ENCODE measurements at regions not wholly inside any gene's neighbourhood (a gene's known extent, or its start where the extent isn't known, plus 50 kb on each side); places are given as distances from the start of the nearest gene placed in this dataset.

DNA sequence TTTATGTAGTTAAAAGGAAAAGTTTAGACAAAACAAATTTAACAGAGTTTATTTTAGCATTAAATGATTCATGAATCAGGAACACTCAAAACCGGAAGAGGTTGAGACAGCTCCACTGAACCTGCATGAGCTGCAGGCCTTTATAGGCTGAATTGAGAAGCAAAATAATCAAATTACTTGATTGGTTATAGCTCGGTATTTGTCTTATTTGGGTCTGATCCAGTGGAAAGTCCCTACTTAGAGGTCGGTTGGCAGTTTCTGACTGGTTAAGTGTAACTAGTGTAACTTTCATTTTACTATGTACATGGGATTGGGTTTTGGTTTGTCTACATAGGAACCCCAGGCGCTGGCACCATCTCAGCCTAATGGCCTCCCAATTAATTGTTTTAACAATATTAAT is 74.1 kb upstream of the PIK3R1 start:
- TF ChIP-seq, protein P1, sequence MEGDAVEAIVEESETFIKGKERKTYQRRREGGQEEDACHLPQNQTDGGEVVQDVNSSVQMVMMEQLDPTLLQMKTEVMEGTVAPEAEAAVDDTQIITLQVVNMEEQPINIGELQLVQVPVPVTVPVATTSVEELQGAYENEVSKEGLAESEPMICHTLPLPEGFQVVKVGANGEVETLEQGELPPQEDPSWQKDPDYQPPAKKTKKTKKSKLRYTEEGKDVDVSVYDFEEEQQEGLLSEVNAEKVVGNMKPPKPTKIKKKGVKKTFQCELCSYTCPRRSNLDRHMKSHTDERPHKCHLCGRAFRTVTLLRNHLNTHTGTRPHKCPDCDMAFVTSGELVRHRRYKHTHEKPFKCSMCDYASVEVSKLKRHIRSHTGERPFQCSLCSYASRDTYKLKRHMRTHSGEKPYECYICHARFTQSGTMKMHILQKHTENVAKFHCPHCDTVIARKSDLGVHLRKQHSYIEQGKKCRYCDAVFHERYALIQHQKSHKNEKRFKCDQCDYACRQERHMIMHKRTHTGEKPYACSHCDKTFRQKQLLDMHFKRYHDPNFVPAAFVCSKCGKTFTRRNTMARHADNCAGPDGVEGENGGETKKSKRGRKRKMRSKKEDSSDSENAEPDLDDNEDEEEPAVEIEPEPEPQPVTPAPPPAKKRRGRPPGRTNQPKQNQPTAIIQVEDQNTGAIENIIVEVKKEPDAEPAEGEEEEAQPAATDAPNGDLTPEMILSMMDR (IDR thresholded peaks at IDR 0.05) = no peak
- TF ChIP-seq POLR2AphosphoS5 (IDR thresholded peaks at IDR 0.05; ENCODE audit: low read depth, low read length) (no peak), RXRA (IDR thresholded peaks at IDR 0.05; ENCODE audit: borderline replicate concordance, low read depth) (no peak), RFX5 (IDR thresholded peaks at IDR 0.05; ENCODE audit: low read length) (no peak), GABPA (IDR thresholded peaks at IDR 0.05; ENCODE audit: low read depth) (no peak), SIN3A (IDR thresholded peaks at IDR 0.05; ENCODE audit: borderline replicate concordance, low read depth, low read length) (no peak), MXI1 (IDR thresholded peaks at IDR 0.05; ENCODE audit: low read depth, low read length) (no peak), EZH2phosphoT487 (IDR thresholded peaks at IDR 0.05; ENCODE audit: borderline replicate concordance, low read depth) (no peak)
- TF ChIP-seq, protein P2, sequence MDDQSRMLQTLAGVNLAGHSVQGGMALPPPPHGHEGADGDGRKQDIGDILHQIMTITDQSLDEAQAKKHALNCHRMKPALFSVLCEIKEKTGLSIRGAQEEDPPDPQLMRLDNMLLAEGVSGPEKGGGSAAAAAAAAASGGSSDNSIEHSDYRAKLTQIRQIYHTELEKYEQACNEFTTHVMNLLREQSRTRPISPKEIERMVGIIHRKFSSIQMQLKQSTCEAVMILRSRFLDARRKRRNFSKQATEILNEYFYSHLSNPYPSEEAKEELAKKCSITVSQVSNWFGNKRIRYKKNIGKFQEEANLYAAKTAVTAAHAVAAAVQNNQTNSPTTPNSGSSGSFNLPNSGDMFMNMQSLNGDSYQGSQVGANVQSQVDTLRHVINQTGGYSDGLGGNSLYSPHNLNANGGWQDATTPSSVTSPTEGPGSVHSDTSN (IDR thresholded peaks at IDR 0.05) = no peak
- TF ChIP-seq, protein P3, sequence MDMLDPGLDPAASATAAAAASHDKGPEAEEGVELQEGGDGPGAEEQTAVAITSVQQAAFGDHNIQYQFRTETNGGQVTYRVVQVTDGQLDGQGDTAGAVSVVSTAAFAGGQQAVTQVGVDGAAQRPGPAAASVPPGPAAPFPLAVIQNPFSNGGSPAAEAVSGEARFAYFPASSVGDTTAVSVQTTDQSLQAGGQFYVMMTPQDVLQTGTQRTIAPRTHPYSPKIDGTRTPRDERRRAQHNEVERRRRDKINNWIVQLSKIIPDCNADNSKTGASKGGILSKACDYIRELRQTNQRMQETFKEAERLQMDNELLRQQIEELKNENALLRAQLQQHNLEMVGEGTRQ (IDR thresholded peaks at IDR 0.05; ENCODE audit: borderline replicate concordance, low read depth, low read length) = no peak
